HFF-Myc (cell line): ENCODE measurements at regions not wholly inside any gene's neighbourhood (a gene's known extent, or its start where the extent isn't known, plus 50 kb on each side); places are given as distances from the start of the nearest gene placed in this dataset.

Experiments used
- DNase-seq: peaks from one replicate; pipeline ENCODE4 v3.0.0-alpha.2; 2011; ENCODE audit warnings: low read depth; ENCODE audit errors: extremely low read depth
- H3K4me3 ChIP-seq: replicated peaks from 2 replicates; pipeline ENCODE4 v1.5.1; 2011; ENCODE audit warnings: low read depth, mild to moderate bottlenecking, control low read depth, low read length
- TF ChIP-seq, protein P1 (sequence below): IDR thresholded peaks from 2 replicates; pipeline ENCODE4 v1.5.1; 2012; ENCODE audit warnings: mild to moderate bottlenecking, low read depth, low read length, control low read depth; ENCODE audit errors: missing control alignments

DNA sequence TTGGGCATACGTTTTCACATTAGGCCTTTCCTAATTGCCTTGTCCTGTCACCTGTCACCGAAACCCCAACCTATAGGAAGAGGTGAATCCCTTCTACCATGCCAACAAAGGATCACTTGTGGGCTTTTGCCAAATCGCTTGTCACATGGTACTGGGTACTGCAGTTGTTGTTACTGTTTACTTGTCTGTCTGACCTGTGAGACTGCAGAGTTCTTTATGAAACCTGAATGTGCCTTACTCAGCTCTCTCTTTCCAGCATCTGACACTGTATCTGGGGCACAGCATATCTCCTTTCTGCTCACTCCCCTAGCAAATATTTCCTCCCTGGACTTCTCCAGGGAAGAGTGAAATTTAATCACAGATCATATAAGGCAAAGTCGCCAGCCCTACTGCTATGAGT lies 1272.4 kb downstream of the CDH8 start:
- no peak overlapping the region for H3K4me3 ChIP-seq
- TF ChIP-seq, protein P1, sequence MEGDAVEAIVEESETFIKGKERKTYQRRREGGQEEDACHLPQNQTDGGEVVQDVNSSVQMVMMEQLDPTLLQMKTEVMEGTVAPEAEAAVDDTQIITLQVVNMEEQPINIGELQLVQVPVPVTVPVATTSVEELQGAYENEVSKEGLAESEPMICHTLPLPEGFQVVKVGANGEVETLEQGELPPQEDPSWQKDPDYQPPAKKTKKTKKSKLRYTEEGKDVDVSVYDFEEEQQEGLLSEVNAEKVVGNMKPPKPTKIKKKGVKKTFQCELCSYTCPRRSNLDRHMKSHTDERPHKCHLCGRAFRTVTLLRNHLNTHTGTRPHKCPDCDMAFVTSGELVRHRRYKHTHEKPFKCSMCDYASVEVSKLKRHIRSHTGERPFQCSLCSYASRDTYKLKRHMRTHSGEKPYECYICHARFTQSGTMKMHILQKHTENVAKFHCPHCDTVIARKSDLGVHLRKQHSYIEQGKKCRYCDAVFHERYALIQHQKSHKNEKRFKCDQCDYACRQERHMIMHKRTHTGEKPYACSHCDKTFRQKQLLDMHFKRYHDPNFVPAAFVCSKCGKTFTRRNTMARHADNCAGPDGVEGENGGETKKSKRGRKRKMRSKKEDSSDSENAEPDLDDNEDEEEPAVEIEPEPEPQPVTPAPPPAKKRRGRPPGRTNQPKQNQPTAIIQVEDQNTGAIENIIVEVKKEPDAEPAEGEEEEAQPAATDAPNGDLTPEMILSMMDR, result no peak
- no peak for DNase-seq

DNA sequence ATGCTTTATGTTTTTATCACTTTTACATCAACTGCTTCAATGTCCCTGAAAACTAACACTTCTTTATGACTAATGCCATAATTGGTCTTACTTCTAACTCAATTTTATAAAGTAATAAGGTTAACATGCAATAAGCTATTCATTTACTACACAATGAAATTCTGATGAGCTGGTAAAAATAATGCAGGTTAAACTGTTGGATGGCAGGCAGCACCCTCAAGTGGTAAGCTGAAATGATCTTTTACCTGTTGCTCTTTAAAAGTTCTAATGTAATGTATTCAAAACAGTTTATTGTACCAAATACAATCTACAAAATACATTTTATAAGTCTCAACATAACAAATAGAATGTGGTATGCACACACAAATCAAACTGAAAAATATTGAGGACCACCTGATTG lies 1280.3 kb downstream of the CDH8 start:
- no peak for DNase-seq
- TF ChIP-seq, protein P1, result no peak
- H3K4me3 ChIP-seq, result no peak overlapping the region

DNA sequence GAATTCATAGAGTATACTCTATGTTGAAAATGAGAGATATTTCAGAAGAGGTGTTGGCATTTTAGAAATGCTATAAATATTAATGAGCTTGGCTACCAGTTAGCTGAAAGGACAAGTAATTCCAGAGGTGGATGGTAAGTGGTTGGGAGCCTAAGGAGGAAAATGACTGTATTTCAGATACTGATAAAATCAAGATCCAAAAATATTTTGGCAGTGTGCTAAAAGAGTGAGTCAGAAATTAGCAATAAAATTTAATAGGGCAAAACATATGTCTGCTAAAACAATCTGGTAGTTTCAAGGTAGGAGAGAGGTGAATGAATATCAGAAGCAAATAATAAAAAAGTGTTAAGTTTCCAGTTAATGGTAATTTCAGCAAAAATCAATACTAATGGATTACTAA lies 1287.9 kb downstream of the CDH8 start:
- TF ChIP-seq, protein P1, result no peak
- no peak for DNase-seq
- no peak overlapping the region for H3K4me3 ChIP-seq

DNA sequence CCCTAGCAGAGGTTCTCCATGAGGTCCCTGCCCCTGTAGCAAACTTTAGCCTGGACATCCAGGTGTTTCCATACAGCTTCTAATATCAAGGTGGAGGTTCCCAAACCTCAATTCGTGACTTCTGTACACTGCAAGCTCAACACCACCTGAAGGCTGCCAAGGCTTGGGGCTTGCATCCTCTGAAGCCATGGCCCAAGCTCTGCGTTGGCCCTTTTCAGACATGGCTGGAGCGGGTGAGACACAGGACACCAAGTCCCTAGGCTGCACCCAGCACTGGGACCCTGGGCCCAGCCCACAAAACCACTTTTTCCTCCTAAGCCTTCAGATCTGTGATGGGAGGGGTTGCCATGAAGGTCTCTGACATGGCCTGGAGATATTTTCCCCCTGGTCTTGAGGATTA lies 1292.0 kb downstream of the CDH8 start:
- no peak overlapping the region for H3K4me3 ChIP-seq
- TF ChIP-seq, protein P1, result no peak
- DNase-seq, result no peak

DNA sequence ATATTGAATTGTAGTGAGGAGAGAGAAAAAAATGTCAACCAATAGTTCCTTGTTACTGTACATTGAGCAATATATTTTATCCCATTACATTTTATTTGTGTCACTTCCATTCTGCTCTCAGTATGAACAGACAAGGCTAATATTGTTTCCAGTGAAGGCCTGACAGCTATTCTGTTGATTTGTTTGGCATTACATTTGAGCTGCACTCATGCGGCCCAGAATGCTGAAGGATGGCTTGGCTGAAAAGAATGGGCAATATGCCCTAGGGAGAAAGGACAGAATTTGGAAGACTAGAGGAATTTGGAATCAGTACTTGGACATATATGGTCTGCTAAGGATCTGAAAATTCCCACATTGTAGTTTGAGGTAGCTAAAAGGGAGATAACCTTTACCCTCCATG lies 1294.4 kb downstream of the CDH8 start:
- no peak overlapping the region for H3K4me3 ChIP-seq
- no peak for DNase-seq
- TF ChIP-seq, protein P1, result no peak

DNA sequence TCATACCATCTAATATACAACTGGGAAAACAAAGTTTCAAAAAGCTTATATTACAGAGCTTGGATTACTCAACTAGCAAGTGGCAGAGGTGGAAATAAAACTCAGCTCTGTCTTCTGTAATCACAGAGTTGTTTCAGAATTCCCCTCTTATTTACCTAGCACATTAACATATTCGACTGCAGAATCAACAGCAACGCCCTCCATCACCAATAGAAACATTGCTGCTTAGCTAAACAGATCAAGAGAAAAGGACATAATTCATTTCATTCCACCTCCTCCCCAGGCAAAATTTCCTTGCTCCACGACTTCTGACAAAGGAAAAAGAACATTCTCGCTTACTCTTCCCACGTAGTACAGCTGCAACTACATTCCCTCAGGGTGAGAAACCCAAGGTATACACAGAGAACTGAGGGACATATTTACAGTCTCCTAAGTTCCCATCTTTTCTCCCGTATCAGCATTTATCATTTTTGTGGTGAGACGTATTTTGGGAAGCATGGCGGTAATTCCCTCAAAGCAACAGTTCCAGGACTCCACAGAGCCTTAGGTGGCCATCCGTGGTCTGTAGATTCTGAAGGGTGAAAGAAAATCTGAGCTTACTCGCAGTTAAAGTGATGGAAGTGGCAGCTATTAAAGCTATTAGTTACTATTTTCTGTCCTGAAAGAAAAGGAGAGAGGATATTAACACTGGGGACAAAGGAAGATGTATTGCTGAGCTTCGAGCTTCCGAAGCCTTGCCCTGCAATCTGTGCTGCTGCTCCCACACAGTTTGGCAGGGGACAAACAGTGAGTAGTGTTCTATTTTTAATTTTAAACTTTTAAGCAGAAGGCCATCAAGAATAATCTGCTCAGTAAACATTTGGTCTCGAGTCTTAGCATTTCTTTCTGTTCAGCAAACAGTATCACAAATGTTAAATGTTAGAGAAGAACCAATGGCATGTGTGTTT lies 1296.2 kb downstream of the CDH8 start:
- DNase-seq, result no peak
- TF ChIP-seq, protein P1, result no peak
- no peak overlapping the region for H3K4me3 ChIP-seq
